HG03575 (cell line): ENCODE measurements at regions not wholly inside any gene's neighbourhood (a gene's known extent, or its start where the extent isn't known, plus 50 kb on each side); places are given as distances from the start of the nearest gene placed in this dataset.
"Not testable (repeated sequence)": the region's sequence is repeated elsewhere in the genome, so short reads cannot be mapped to it uniquely, and the experiment has no call there.

Experiments
- ATAC-seq: cut with Tn5 transposase; IDR thresholded peaks from one replicate; pipeline ENCODE4 v1.9.1; 2021; ENCODE audit not compliant: unreplicated experiment, insufficient number of reproducible peaks, low FRiP score; ENCODE audit errors: extremely low read depth

- ATAC-seq: no peak
These were observed 63.9 kb upstream of the PAX8 start for GRCh38 chr2:113342650-113343049.

- not testable (repeated sequence) for ATAC-seq
These were observed 63.1 kb upstream of the PAX8 start for GRCh38 chr2:113341870-113342253.

GRCh38 chr2:113341191-113341869, 62.6 kb upstream of the PAX8 start:
- ATAC-seq: no peak

- no peak for ATAC-seq
These were observed 59.1 kb upstream of the PAX8 start for GRCh38 chr2:113337809-113338208.

GRCh38 chr2:113336040-113336439, 57.3 kb upstream of the PAX8 start:
- not testable (repeated sequence) for ATAC-seq

GRCh38 chr2:113334147-113334546, 55.4 kb upstream of the PAX8 start:
- ATAC-seq: no peak

GRCh38 chr2:113333735-113334134, 55.0 kb upstream of the PAX8 start:
- not testable (repeated sequence) for ATAC-seq

- ATAC-seq: not testable (repeated sequence)
These were observed 51.5 kb upstream of the PAX8 start for GRCh38 chr2:113330060-113330767.

GRCh38 chr2:113328973-113329372, 50.3 kb upstream of the PAX8 start:
- not testable (repeated sequence) for ATAC-seq

- not testable (repeated sequence) for ATAC-seq
These were observed 49.9 kb upstream of the PAX8 start for GRCh38 chr2:113328572-113328971.
